DMS53 treated with DMSO at 0.1 percent for 48 hours (cell line): ENCODE measurements at regions not wholly inside any gene's neighbourhood (a gene's known extent, or its start where the extent isn't known, plus 50 kb on each side); places are given as distances from the start of the nearest gene placed in this dataset.
A peak's percentile ranks its signal among the peaks of the same experiment; 100 is the strongest.
"Not testable (repeated sequence)": the region's sequence is repeated elsewhere in the genome, so short reads cannot be mapped to it uniquely, and the experiment has no call there.

ENCODE experiments used
- DNase-seq: peaks from one replicate; lab custom pipeline; 2025; ENCODE audit not compliant: unreplicated experiment; lab: John Stamatoyannopoulos, UW

GRCh38 chr2:106010818-106011355 is 183.2 kb downstream of the UXS1 start:
- DNase-seq: no peak

GRCh38 chr2:106009096-106009495 is 185.0 kb downstream of the UXS1 start:
- no peak for DNase-seq

- no peak for DNase-seq
Observed at GRCh38 chr2:106004851-106005250, 189.2 kb downstream of the UXS1 start.

GRCh38 chr2:105999211-105999989 is 194.7 kb downstream of the UXS1 start:
- no peak for DNase-seq

GRCh38 chr2:105997711-105998110 is 196.4 kb downstream of the UXS1 start:
- no peak for DNase-seq

- DNase-seq: no peak
Observed at GRCh38 chr2:105990624-105991023, 203.5 kb downstream of the UXS1 start.

- not testable (repeated sequence) for DNase-seq
Observed at GRCh38 chr2:105989803-105990202, 204.3 kb downstream of the UXS1 start.

- DNase-seq: peak; percentile 72
Observed at GRCh38 chr2:105989070-105989469, 205.0 kb downstream of the UXS1 start.

- no peak for DNase-seq
Observed at GRCh38 chr2:105977807-105978206, 216.3 kb downstream of the UXS1 start.

GRCh38 chr2:105977212-105977611 is 216.9 kb downstream of the UXS1 start:
- no peak for DNase-seq

- DNase-seq: no peak
Observed at GRCh38 chr2:105974812-105975211, 219.3 kb downstream of the UXS1 start.

GRCh38 chr2:105972927-105973326 is 221.2 kb downstream of the UXS1 start:
- no peak for DNase-seq

- DNase-seq: no peak
Observed at GRCh38 chr2:105972246-105972645, 221.9 kb downstream of the UXS1 start.

- DNase-seq: peak; percentile 63
Observed at GRCh38 chr2:105969552-105969951, 224.5 kb downstream of the UXS1 start.

GRCh38 chr2:105962221-105962620 is 217.5 kb downstream of the NCK2 start:
- no peak for DNase-seq

- peak; percentile 56 for DNase-seq
Observed at GRCh38 chr2:105961599-105962146, 217.0 kb downstream of the NCK2 start.

GRCh38 chr2:105959357-105959756 is 214.6 kb downstream of the NCK2 start:
- DNase-seq: no peak

GRCh38 chr2:105954891-105955290 is 210.2 kb downstream of the NCK2 start:
- peak; percentile 3 for DNase-seq

- no peak for DNase-seq
Observed at GRCh38 chr2:105953942-105954341, 209.2 kb downstream of the NCK2 start.

- no peak for DNase-seq
Observed at GRCh38 chr2:105952131-105952530, 207.4 kb downstream of the NCK2 start.

- DNase-seq: no peak
Observed at GRCh38 chr2:105951384-105951694, 206.6 kb downstream of the NCK2 start.

- DNase-seq: peak; percentile 14
Observed at GRCh38 chr2:105950521-105951383, 206.0 kb downstream of the NCK2 start.
